ENCODE measurements at regions not wholly inside any gene's neighbourhood (a gene's known extent, or its start where the extent isn't known, plus 50 kb on each side); places are given as distances from the start of the nearest gene placed in this dataset.

- TF ChIP-seq CTCF (IDR thresholded peaks at IDR 0.05), result no peak
- no peak for TF ChIP-seq POLR2AphosphoS5 (IDR thresholded peaks at IDR 0.05)
These were observed 620.4 kb downstream of the STK39 start for GRCh38 chr2:167626961-167627360.
